Glomerular endothelial cell (primary cell): ENCODE measurements at regions not wholly inside any gene's neighbourhood (a gene's known extent, or its start where the extent isn't known, plus 50 kb on each side); places are given as distances from the start of the nearest gene placed in this dataset.

ENCODE experiments used
- DNase-seq: peaks from one replicate; pipeline ENCODE4 v3.0.0-alpha.2; 2011; ENCODE audit warnings: low read depth, low spot score; ENCODE audit errors: extremely low read depth

DNA sequence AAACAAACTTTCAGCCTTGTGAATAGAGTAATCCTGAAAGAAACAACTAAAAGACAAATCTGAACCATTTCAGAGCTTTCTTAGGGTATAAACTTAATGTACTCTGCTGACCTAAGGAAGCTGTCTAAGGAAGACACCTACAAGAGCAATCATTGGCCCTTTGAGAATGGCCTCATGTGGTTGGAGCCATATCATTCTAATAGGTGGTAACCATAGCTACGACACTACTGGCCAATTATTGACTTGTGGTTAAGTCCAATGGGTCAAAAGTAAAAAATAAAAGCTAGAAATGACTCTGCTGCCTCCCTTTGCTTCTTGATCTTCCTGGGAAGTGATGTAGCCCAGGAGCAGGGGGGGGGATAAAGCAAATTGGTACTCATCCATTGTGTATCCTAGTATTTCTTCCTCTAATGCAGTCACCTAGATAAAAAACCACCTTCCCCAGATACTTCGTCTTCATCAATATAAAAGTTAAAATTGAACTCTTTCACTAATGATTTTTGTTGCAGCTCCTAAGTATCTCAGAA, 547.0 kb downstream of the ARAP2 start:
- no peak for DNase-seq

DNA sequence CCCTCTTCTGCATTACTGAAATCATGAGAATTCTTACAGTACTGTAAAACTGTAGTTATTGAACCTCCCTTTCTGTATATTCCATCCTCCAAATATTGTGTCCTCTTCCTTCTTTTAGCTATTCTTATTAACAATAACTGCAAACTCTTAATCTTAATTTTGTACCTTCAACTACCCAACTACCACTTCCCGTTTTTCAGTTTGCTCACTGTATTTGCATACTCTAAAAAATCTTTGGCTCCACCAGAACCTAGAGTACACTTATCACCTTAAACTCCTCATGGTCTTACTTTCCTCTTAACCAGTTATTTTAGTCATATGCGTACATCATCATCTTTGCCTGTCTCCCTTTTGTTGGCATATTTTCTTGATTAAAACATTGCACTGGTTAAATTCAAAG, 543.7 kb downstream of the ARAP2 start:
- DNase-seq, result no peak

DNA sequence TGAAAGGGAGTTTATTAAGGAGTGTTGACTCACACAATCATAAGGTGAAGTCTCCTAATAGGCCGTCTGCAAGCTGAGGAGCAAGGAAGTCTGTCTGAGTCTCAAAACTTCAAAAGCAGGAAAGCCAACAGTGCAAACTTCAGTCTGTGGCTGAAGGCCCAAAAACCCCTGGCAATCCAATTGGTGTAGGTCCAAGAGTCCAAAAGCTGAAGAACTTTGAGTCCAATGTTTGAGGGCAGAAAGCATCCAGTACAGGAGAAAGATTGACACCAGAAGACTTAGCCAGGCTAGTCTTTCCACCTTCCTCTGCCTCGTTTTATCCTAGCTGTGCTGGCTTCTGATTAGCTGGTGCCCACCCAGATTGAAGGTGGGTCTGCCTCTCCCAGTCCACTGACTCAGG, 535.2 kb downstream of the ARAP2 start:
- no peak for DNase-seq

DNA sequence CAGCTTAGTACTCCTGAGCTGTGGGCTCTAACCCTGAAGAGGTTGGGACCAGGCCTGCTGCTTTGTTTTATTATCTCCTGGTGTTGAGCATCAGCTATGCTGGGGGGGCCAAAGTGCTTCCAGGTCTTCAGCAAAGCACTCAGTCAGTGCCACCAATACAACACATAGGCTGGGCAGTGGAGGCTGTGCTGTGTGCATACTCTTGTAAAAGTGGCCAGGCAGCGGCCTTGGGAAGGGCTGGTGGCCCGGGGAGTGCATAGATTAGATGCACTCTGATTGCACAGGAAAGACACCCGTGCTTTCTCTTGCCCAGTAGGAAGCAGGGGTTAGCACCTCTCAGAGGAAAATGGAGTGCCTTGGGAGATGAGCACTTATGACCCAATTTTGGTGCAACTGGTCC, 534.0 kb downstream of the ARAP2 start:
- DNase-seq, result no peak

DNA sequence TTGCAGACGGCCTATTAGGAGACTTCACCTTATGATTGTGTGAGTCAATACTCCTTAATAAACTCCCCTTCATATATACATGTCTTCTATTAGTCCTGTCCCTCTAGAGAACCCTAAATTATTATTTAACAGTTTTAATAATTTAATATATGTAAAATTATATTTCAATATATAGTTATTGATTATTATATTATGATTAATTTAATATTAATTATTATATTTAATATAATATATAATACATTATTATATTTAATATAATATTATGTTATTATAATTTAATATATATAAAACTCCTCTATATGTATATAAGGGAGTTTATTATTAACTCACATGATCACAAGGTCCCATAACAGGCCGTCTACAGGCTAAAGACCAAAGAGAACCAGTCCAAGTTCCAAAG, 533.2 kb downstream of the ARAP2 start:
- DNase-seq, result no peak

DNA sequence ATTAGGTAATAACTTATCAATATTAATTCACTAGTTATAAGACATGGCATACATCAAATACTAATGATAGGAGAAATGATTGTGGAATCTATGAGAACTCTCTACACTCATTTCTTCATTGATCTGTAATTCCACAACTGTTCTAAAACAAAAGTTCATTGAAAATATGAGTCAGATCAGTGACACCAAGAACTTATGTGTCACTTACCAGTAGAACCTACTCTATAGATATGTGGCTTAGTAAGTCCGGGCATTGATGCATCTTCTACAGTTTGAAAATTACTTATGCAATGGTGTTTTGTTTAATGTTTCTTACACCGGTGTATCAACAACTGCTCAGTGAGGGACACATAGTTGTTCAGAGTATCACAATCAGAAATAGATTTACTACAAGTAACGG, 520.3 kb downstream of the ARAP2 start:
- DNase-seq, result no peak

DNA sequence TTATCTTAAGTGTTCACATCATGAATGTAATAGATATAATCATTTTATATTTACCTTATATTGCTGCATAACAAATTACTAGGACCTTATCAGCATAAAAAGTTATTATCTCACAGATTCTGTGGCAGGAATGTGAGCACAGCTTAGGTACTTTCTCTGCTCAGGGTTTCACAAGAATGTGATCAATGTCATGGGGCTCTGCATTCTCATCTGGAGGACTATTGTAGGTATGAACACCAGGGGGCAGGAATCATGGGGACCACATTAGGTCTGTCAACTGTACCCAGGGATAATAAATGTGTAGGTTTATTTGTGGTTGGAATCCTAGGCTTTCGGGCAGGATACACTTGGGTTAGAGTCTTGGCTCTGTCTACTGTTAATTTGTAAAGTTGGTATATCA, 519.2 kb downstream of the ARAP2 start:
- DNase-seq, result no peak

DNA sequence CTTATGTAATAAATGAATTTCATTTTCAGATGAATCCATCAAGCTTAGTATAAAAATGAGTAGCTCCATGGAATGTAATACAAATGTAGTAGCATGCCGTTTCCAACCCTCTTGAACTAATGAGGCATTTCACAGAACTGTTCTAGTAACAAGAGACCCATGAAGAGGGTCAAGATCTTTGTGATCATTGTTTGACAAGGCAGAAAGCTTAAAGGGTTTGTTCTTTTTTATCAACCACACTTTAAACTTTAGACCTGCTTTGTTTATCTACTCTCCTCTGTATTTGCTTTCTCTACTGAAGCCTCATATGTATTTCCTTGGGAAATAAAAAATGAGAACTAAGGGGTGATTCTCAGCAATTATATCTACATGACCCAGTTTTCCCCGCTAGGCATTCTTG, 513.9 kb downstream of the ARAP2 start:
- no peak for DNase-seq

DNA sequence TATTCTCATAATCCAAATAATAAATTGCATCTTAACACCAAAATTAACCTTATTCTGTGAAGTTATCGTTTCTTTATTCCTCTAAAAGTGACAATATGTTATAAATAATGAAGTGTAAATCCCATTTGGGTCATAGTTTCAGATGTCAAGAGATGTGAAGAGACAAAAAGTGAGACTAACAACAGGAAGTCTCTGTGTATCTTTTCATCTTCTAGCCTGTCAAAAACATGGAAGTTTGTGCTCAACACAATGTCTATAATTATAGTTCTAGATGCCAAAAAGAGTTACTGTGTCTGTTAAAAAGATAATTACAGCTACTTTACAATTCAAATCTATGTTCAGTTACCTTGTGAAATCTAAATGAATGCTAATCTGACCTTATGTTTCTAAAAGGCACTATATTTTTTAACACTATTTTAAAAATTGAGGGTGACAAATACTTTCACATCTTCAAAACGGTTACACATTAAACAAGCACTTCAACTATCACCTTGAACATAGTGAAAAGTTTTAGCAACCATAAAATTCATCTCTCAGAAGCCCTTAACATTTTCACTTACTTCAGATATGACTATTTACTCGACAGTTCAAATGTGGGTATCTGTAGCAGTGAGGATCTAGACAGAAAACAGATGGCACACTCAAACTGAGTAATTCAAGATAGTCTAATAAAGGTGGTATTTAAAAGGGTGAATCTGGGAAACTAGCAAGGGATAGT, 509.8 kb downstream of the ARAP2 start:
- DNase-seq, result no peak

DNA sequence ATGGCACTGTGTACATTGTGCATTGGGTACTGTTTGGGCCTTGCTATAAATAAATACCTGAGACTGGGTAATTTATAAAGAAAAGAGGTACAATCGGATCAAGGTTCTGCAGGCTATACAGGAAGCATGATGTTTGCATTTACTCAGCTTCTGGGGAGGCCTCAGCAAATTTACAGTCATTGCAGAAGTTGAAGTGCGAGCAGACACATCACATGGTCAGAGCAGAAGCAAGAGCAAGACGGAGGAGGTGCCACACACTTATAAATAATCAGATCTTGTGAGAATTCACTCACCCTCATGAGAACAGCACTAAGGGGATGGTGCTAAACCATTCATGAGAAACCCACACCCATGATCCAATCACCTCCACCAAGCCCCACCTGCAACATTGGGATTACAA, 505.0 kb downstream of the ARAP2 start:
- DNase-seq, result no peak

DNA sequence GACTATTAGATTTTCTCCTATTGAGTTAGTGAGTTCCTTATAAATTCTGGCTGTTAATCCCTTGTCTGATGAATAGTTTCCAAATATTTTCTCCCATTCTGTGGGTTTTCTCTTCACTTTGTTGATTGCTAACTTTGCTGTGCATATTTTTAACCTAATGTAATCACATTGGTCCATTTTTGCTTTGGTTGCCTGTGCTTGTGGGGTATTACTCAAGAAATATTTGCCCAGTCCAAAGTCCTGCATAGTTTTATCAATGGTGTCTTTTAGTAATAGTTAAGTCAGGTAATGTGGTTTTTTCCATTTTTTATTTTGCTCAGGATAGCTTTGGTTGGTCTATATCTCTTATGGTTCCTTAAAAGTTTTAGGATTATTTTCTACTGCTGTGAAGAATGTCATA, 490.3 kb downstream of the ARAP2 start:
- no peak for DNase-seq

DNA sequence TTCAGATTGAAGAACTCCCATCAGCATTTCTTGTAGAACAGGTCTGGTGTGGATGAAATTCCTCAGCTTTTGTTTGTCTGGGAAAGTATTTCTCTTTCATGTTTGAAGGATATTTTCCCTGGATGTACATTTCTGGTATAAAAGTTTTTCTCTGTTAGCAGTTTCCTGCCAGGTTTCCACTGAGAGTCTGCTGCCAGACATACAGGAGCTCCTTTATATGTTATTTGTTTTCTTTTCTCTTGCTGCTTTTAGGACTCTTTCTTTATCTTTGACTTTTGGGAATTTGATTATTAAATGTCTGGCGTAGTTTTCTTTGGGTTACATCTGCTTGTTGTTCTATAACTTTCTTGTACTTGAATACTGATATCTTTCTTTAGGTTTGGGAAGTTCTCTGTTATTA, 486.5 kb downstream of the ARAP2 start:
- no peak for DNase-seq

DNA sequence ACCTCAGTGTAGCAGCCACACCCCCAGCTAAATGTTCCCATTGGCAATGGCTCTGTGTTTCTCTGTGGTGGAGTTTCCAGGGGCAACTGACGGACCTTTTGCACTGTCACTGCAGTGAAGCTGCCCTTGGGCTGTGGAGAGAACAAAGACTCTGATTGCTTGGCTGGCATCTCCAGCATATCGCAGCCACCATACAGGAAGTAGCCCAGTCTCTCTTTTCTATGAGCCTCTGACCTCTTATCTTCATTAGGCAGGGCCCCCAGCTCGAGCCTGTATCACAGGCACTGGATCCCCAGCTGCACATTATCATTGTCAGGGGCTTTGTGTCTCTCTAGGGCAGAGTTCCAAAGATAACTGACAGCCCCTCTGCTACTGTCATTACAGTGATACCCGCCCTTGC, 483.5 kb downstream of the ARAP2 start:
- no peak for DNase-seq

DNA sequence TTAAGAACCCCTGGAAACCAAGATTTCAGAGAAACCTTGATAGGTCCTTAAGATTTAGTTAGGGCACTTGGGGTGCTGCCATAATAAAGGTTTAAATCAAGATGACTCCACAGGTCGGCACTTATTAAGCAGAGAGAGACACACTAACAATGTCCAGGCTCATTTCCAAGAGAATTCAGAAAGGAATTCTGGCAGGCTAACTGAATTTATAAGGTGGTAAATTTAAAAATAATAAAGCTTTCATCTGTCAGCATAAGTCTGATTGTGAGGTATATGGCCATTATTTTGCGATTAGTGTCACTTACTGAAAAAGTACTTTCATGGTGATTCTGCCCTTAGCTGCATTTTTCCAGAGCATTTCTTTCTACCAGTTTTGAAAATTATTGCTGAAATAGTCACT, 472.7 kb downstream of the ARAP2 start:
- no peak for DNase-seq

DNA sequence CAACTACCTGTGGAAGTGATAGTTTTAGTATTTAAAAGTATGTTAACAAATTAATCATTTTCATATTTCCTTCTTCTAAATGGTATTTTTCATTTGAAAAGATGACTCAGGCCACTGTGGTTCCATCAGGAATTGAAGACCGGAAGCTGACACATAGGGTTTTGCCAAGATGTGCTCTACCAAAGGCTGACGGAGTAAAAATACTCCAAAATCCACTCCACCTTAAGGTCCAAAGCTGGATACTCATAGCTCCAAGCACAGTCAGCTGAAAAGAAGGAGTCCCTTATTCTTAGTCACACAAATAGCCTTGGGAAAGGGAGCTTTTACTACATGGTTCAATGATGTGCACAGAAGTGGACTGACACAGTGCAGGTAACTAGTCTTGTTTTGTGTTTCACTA, 472.0 kb downstream of the ARAP2 start:
- DNase-seq, result no peak

DNA sequence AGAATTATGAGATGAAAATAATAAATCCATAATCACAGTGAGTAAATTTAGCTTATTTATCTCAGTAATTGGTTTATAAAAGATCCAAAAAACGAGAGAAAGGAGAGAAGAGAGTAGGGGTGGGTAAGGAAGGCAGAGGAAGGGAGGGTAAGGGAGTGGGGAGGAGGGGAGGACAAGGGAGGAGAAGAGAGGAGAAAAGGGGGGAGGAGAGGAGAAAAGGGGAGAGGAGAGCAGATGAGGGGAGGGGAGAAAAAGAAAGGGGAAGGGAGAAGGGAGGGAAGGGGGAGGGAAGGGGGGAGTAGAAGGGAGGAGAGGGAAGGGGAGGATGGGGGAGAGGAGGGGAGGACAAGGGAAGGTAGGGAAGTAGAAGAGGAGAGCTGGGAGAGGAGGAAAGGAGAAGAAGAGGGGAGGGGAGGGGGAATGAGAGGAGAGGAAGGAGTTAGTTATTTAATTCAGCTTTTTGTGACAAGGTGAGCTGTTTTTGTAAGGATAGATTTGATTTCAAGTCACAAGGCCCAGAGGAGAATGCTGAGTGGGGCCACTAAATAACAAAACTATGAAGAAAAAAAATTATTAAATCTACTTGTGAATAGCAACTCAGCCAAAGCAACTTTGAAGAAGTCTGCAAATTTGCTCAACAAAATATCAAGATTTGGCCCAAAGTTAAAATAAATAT, 454.3 kb downstream of the ARAP2 start:
- DNase-seq, result no peak

DNA sequence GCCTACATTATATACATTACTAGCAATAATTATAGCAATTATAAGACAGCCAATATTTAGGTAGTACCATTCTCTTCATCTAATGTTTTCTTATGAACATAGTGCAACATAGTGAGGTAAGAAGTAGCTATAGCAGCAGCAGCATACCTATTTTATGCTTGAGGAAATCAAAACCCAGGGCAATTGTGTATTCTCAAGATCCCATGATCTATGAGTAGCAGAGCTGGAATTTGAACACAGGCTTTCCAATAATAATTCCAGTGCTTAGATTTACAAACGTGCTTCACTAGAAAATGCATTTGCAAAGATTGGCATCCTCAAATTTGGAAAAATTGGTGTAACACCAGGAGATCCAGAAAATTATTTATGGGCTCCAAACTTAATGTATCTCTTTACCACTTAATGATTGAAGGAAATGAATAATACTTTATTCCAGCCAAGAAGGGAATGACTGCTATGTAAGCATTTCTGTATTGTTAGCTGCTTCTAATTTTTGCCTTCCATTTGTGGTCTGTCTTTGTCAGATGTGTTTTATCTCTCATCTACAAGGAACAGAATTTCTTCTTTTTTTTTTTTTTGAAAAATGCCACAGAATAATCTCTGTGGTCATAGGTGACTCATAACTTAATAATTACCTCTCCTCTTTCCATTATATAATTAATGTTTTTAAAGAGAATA, 451.1 kb downstream of the ARAP2 start:
- DNase-seq, result no peak

DNA sequence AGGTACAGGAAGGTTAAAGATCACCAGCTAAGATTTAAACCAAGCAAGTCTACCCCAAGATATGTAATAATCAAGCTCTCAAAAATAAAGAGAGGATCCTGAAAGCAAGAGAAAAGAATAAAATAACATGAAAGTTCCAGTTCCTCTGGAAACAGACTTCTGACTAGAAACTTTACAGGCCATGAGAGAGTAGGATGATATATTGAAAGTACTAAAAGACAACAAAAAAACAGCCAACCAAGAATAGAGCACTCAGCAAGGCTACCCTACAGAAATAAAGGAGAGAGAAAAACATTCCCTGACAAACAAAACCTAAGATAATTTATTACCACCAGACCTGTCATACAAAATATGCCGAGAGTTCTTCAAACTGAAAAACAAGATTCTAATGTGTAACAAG, 450.5 kb downstream of the ARAP2 start:
- no peak for DNase-seq

DNA sequence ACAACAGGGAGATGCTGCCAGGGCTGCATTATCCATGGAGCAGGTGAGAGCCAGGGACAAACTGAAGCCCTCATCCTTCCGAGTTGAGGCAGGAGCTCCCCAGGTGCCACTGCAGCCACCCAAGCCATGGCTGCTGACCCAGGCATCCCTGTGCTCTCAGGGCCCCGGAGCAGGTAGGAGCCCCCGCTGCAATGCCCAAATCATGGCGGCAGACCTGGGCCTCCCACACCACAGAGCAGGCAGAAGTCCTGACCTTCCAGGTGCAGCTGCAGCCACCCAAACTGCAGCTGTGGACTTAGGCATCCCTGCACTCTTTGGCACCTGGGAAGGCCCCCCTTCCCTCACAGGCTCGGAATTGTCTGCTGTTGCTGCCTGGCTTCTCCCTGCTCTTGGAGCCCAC, 443.6 kb downstream of the ARAP2 start:
- DNase-seq, result no peak

DNA sequence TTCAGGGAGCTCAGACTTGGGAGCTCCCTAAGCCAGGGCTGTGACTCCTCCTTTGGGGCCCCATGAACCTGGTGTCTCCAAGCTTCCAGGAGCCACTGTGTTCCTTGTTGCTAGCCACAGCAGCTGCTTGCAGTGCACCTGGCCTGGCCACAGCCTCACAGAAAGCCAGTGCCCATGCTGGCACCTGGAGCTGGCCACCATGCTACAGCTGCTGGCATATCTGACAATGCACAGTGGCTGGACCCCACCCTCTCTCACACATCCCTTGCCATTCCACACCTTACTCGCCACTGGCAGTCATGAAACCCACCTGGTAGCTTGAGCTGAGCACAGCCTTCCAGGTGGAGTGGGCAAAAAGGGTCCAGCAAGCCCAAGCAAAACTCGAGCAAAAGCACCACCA, 441.7 kb downstream of the ARAP2 start:
- no peak for DNase-seq

DNA sequence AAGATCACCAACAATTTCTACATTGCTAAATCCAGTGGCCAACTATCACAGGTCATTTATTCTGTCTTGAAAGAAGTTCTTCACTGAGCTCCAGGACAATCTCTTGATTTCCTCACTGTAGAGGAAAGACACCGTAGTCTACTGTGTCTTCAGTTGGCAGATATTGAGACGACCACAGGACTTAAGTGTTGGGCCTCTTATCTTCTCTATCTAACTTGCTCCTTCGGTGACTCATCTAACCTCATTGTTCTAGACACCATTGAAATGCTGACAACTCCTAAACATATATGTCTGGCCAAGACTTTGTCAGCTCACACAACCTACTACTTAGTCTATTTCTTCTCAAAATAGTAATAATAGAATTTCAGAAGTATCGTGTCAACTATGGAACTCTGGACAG, 425.8 kb downstream of the ARAP2 start:
- DNase-seq, result no peak

DNA sequence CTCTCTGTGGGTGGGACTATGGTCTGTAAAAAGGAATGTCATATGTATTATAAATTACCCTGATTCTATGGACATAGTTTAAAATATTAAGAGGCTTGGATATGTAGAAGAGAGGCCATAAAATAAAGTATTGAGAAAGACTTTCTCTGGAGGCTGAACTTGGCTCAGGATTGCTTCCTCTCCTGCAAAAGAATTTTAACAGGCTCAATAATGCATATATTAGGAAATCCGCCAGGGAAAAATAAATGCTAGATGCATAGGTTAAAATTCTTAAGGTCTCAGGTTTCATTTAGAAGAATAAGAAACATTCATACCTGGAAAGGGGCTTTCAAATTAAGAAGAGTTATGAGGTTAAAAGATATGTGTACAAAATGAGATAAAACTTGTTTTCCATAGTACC, 424.3 kb downstream of the ARAP2 start:
- DNase-seq, result no peak
